ENCODE measurements at regions not wholly inside any gene's neighbourhood (a gene's known extent, or its start where the extent isn't known, plus 50 kb on each side); places are given as distances from the start of the nearest gene placed in this dataset.

GRCh38 chr10:9735731-9736130 lies 1281.9 kb upstream of the CELF2 start:
- no peak for DNase-seq

- DNase-seq = no peak
Measured at GRCh38 chr10:9743639-9744038, 1274.0 kb upstream of the CELF2 start.

GRCh38 chr10:9745158-9745557 lies 1272.5 kb upstream of the CELF2 start:
- no peak for DNase-seq

- DNase-seq = no peak
Measured at GRCh38 chr10:9757176-9757575, 1260.5 kb upstream of the CELF2 start.

- no peak for DNase-seq
Measured at GRCh38 chr10:9759596-9759995, 1258.1 kb upstream of the CELF2 start.

GRCh38 chr10:9762966-9763656 lies 1254.6 kb upstream of the CELF2 start:
- DNase-seq = no peak

GRCh38 chr10:9766762-9767161 lies 1250.9 kb upstream of the CELF2 start:
- no peak for DNase-seq

- DNase-seq = no peak
Measured at GRCh38 chr10:9781666-9782065, 1236.0 kb upstream of the CELF2 start.

GRCh38 chr10:9786101-9786500 lies 1231.6 kb upstream of the CELF2 start:
- DNase-seq = no peak

- DNase-seq = no peak
Measured at GRCh38 chr10:9786576-9786975, 1231.1 kb upstream of the CELF2 start.

GRCh38 chr10:9789996-9790395 lies 1227.7 kb upstream of the CELF2 start:
- no peak for DNase-seq

GRCh38 chr10:9792181-9792580 lies 1225.5 kb upstream of the CELF2 start:
- DNase-seq = no peak

- DNase-seq = no peak
Measured at GRCh38 chr10:9796564-9796963, 1221.1 kb upstream of the CELF2 start.

- DNase-seq = no peak
Measured at GRCh38 chr10:9800011-9800410, 1217.7 kb upstream of the CELF2 start.

- no peak for DNase-seq
Measured at GRCh38 chr10:9800571-9800970, 1217.1 kb upstream of the CELF2 start.

GRCh38 chr10:9807846-9808245 lies 1209.8 kb upstream of the CELF2 start:
- no peak for DNase-seq

GRCh38 chr10:9811601-9812000 lies 1206.1 kb upstream of the CELF2 start:
- no peak for DNase-seq

GRCh38 chr10:9814285-9814864 lies 1203.3 kb upstream of the CELF2 start:
- no peak for DNase-seq

GRCh38 chr10:9819756-9820494 lies 1197.7 kb upstream of the CELF2 start:
- no peak for DNase-seq

- DNase-seq = no peak
Measured at GRCh38 chr10:9823268-9823930, 1194.3 kb upstream of the CELF2 start.

GRCh38 chr10:9824631-9825071 lies 1193.0 kb upstream of the CELF2 start:
- no peak for DNase-seq

- DNase-seq = no peak
Measured at GRCh38 chr10:9825491-9826018, 1192.1 kb upstream of the CELF2 start.

- DNase-seq = no peak
Measured at GRCh38 chr10:9828110-9828509, 1189.6 kb upstream of the CELF2 start.
